ENCODE measurements at regions not wholly inside any gene's neighbourhood (a gene's known extent, or its start where the extent isn't known, plus 50 kb on each side); places are given as distances from the start of the nearest gene placed in this dataset.

GRCh38 chr7:131944556-131945069 is 388.2 kb upstream of the PODXL start:
- H3K27me3 ChIP-seq (ENCODE audit: insufficient read depth, poor library complexity, severe bottlenecking), result no peaks in the 10 kb centered on the region
- H3K27ac ChIP-seq (replicated peaks), result no peak overlapping the region
- TF ChIP-seq SPI1 (IDR thresholded peaks at IDR 0.05; ENCODE audit: borderline replicate concordance, low read depth), result no peak
- no peak for TF ChIP-seq GABPA (IDR thresholded peaks at IDR 0.05; ENCODE audit: low read depth)
- no peak for DNase-seq (ENCODE audit: low read depth in 1 of 2, low spot score in 1 of 2)
- H3K4me3 ChIP-seq (replicated peaks; ENCODE audit: insufficient read depth, low read length), result no peak overlapping the region

DNA sequence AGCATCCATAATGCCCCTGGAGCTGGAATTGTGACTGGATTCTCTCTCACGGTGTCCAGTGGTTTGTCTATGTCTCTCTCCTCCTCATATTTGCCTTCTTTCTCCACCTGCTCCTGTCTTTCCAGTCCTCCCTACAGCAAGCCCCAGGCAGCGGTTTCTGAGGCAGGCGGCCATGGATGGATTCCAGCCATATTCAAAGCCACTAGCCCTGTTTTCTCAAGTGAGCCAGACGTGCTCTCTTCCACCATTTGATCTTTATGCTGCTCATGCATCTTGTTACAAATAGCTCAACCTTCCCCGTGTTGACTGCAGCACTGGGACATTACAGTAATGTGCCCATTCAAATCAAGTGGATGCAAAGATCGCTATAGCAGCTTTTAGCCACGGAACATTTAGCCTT is 387.2 kb upstream of the PODXL start:
- H3K4me3 ChIP-seq (replicated peaks; ENCODE audit: insufficient read depth, low read length), result no peak overlapping the region
- H3K27ac ChIP-seq (replicated peaks), result no peak overlapping the region
- no peaks in the 10 kb centered on the region for H3K27me3 ChIP-seq (ENCODE audit: insufficient read depth, poor library complexity, severe bottlenecking)
- TF ChIP-seq SPI1 (IDR thresholded peaks at IDR 0.05; ENCODE audit: borderline replicate concordance, low read depth), result no peak
- TF ChIP-seq REST (IDR thresholded peaks at IDR 0.05; ENCODE audit: insufficient replicate concordance, low read depth), result no peak
- TF ChIP-seq CTCF (IDR thresholded peaks at IDR 0.05; ENCODE audit: insufficient read depth, low read length), result no peak
- TF ChIP-seq POLR2AphosphoS5 (IDR thresholded peaks at IDR 0.05; ENCODE audit: low read depth), result no peak
- DNase-seq (ENCODE audit: low read depth in 1 of 2, low spot score in 1 of 2), result no peak

- DNase-seq (ENCODE audit: low read depth in 1 of 2, low spot score in 1 of 2), result no peak
- Histone ChIP-seq H3K27me3 (ENCODE audit: insufficient read depth, poor library complexity, severe bottlenecking) (no peaks in the 10 kb centered on the region), H3K4me3 (replicated peaks; ENCODE audit: insufficient read depth, low read length) (no peak overlapping the region), H3K27ac (replicated peaks) (no peak overlapping the region)
- TF ChIP-seq CTCF (IDR thresholded peaks at IDR 0.05; ENCODE audit: insufficient read depth, low read length), result no peak
- no peak for TF ChIP-seq REST (IDR thresholded peaks at IDR 0.05; ENCODE audit: insufficient replicate concordance, low read depth)
- no peak for TF ChIP-seq GABPA (IDR thresholded peaks at IDR 0.05; ENCODE audit: low read depth)
- TF ChIP-seq POLR2AphosphoS5 (IDR thresholded peaks at IDR 0.05; ENCODE audit: low read depth), result no peak
These were observed 386.8 kb upstream of the PODXL start for GRCh38 chr7:131943211-131943610.

DNA sequence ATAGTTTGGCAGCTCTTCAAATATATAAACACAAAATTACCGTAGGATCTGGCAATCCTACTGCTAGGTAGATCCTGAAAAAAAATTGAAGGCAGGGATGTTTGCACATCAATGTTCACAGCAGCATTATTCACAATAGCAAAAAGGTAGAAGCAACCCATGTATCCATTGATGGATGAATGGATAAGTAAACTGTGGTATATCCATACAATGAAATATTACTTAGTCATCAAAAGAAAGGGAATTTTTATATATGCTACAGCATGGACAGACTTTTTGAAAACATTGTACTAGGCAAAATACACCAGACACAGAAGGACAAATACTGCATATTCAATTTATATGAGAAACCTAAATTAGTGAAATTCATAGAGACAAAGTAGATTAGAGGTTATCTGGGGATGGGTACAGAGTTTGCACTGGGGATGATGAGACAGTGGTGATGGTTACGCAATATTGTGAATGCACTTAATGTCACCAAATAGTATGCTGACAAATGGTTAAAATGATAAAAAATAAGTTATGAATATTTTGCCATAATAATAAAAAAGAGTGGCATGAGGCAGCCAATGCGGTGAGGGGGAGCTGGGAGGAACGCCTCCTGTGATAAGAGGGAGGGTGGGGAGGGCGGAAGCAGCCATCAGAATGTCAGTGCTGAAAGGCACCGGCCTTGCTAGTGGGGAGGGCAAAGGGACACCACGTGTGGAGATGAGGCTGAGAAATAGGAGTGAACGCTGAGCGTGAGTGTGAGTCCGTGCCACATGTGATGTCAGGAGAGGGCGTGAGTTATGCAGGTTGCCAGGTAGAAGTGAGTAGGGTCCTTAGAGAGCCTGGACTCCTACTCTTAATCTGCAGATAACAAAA is 386.1 kb upstream of the PODXL start:
- TF ChIP-seq GABPA (IDR thresholded peaks at IDR 0.05; ENCODE audit: low read depth), result no peak
- TF ChIP-seq SPI1 (IDR thresholded peaks at IDR 0.05; ENCODE audit: borderline replicate concordance, low read depth), result no peak
- no peak for TF ChIP-seq CTCF (IDR thresholded peaks at IDR 0.05; ENCODE audit: insufficient read depth, low read length)
- no peak for TF ChIP-seq REST (IDR thresholded peaks at IDR 0.05; ENCODE audit: insufficient replicate concordance, low read depth)
- TF ChIP-seq POLR2AphosphoS5 (IDR thresholded peaks at IDR 0.05; ENCODE audit: low read depth), result no peak
- Histone ChIP-seq H3K4me3 (replicated peaks; ENCODE audit: insufficient read depth, low read length) (no peak overlapping the region), H3K27me3 (ENCODE audit: insufficient read depth, poor library complexity, severe bottlenecking) (no peaks in the 10 kb centered on the region), H3K27ac (replicated peaks) (no peak overlapping the region)
- DNase-seq (ENCODE audit: low read depth in 1 of 2, low spot score in 1 of 2), result no peak
